ENCODE measurements at regions not wholly inside any gene's neighbourhood (a gene's known extent, or its start where the extent isn't known, plus 50 kb on each side); places are given as distances from the start of the nearest gene placed in this dataset.

- DNase-seq (ENCODE audit: low spot score): no peak
- no peak for TF ChIP-seq CTCF (IDR thresholded peaks at IDR 0.05; ENCODE audit: extremely low read depth, missing control alignments)
These were observed 1065.9 kb upstream of the RBFOX1 start for GRCh38 chr16:6266703-6267102.

DNA sequence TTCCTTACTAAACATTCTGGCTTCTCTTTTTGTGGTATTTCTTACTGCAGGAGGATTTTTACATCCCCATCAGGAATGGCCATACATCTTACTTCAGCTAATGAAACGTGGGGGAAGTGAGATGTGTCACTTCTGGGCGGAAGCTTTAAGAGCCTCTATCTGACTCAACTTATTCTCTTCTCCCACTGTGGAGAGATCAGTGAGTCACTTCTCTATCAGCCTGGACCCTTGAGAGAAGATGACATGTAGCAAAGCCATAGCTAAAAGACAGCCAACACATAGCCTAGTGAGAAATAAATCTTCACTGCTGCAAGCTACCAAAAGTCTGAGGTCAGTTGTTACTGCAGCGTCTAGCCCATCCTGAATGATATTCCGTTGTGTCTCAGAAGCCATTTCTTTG, 1066.7 kb upstream of the RBFOX1 start:
- TF ChIP-seq CTCF (IDR thresholded peaks at IDR 0.05; ENCODE audit: extremely low read depth, missing control alignments): no peak
- DNase-seq (ENCODE audit: low spot score): no peak

DNA sequence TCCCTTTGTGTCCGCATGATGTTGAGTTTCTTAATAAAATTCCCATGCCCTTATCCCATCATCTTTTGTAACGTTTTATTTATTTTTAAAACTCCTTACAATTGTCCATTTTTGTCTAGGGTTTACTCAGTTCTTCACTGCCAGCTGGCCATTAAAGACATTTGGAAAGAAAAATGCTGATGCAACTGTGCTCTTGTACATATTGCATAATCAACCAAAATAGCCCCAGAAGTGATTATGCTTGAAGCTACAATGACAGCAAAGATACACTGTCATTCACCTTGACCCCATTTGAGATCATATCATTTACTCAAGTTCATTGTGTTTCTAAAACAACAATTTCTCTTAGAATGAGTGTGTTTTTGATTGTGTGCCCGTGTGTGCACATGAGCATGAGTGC, 1074.6 kb upstream of the RBFOX1 start:
- no peak for TF ChIP-seq CTCF (IDR thresholded peaks at IDR 0.05; ENCODE audit: extremely low read depth, missing control alignments)
- no peak for DNase-seq (ENCODE audit: low spot score)

- no peak for DNase-seq (ENCODE audit: low spot score)
- TF ChIP-seq CTCF (IDR thresholded peaks at IDR 0.05; ENCODE audit: extremely low read depth, missing control alignments): no peak
These were observed 1080.1 kb upstream of the RBFOX1 start for GRCh38 chr16:6252541-6252940.

DNA sequence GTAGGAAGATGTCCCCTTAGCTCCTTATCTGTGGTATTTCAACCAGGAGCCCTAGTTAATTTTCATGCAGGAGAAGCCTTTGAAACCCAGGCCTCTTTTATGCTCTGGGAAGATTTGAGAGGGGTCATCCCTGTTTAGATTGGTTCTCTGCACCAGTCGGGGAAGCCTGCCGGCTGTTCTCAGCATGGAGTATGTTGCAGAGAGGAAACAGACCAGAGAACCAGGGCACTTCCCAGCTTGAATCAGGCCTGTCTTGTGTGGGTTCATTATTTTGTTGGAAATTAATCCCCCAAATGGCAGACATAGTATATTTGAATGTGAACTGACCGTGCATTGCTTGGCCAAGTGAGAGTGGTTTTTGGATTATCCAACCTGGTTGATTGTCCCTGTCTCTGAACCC, 1082.1 kb upstream of the RBFOX1 start:
- no peak for TF ChIP-seq CTCF (IDR thresholded peaks at IDR 0.05; ENCODE audit: extremely low read depth, missing control alignments)
- DNase-seq (ENCODE audit: low spot score): no peak

DNA sequence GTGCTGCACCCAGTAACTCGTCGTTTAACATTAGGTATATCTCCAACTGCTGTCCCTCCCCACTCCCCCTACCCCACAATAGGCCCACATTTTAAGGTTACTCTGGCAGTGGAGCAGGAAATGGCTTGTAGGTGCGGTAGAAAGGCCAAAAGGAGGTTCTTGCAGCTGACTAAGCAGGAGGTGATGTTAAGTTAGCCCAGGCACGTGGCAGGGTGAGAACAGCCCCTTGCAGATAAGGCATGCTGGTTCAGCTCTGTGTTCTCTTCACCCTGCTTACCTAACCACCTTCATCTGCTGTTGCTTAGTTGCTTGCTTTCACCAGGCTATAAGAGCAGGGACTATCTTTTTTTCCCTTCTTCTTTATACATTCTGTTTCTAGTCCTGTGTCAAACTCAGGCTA, 1082.8 kb upstream of the RBFOX1 start:
- no peak for DNase-seq (ENCODE audit: low spot score)
- no peak for TF ChIP-seq CTCF (IDR thresholded peaks at IDR 0.05; ENCODE audit: extremely low read depth, missing control alignments)

DNA sequence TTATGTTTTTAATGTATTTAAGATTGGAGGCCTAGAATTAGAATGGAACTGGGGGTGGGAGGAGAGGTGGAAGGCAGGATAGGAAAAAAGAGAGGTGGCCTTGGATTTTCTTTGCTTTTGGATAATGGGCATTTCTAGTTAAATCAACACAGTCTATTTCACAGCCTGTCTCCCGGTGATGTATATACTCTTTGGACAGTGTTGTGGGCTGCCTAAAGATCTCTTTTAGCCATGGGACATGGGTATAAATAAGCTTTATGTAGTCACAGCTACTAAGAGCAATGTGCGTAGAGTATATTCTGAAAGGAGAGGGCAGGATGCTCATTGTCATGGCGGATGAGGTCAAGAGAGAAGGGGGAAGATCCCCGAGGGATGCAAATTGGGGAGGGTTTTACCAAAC, 1084.4 kb upstream of the RBFOX1 start:
- no peak for DNase-seq (ENCODE audit: low spot score)
- TF ChIP-seq CTCF (IDR thresholded peaks at IDR 0.05; ENCODE audit: extremely low read depth, missing control alignments): no peak

Data from GM20000 (cell line).